ENCODE measurements at regions not wholly inside any gene's neighbourhood (a gene's known extent, or its start where the extent isn't known, plus 50 kb on each side); places are given as distances from the start of the nearest gene placed in this dataset.

DNA sequence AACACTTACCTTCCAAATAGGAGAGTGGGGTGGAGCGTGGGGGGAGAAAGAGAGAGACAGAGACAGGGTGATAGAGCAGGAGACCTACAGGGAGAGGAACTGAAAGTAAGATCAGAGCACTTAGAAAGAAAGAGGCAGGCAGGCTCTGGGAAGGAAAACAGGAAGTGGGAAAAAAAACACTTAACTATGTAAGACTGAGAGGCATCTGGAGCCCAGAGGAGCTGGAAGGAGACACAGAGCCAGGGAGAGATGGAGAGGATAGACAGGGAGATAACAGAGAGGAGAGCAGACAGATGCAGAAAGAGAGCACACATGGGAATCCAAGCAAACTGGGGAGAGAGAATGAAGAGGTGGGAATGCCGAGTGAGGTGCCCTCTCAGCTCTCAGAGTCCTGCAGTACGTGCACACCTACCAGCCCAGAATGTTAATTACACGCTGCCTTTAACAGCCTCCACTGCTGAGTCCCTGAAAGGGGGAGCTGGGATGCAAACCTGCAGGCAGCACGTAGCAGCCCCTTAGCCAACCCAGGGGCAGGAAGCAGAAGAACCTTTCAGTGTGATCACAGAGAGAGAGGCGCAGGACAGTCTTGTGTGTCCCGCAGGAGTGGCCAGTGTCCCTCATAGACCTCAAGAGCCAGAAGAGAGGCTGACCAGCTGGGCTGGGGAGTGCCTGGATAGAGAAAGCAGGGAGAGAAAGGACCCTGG, 132.7 kb upstream of the LRFN2 start:
- no peak for DNase-seq (ENCODE audit: low read depth)

DNA sequence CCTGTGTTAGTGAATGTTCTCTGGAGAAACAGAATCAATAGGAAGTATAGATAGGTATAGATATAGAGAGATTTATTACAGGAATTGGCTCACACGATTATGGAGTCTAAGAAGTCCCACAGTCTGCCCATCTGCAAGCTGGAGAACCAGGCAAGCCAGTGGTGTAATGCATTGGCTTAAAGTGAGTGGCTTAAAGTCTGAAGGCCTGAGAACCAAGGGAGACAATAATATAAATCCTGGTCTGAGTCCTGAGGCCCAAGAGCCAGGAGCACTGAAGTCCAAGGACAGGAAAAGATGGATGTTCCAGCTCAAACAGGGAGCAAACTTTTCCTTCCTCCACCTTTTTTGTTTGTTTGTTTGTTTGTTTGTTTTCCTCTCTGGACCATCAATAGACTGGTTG, 131.2 kb upstream of the LRFN2 start:
- DNase-seq (ENCODE audit: low read depth): no peak

DNA sequence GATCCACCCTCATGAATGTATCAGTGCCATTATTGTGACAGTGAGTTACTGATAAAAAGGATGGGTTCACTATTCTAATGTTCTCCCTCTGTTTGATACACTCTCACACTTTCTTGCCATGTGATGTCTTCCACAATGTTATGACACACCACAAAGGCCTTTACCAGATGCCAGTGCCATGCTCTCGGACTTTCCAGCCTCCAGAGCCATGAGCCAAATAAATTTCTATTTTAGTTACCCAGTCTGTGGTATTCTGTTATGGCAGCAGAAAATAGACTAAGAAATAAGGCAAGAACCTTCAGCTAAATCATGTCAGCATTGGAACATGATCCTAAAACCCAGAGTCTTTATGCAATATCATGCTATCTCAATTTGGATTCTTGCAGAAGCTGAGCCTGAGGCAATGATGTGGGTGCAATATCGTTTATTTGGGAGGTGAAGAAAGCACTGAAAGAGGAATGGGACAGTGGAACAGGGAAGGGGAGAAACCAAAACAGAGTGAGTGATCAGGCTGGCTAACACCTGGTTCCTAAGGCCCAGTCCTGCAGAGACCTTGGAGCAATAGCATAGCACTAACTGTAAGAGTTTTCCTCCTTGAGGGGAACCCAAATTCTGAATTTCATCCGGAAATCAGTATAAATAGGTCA, 130.4 kb upstream of the LRFN2 start:
- DNase-seq (ENCODE audit: low read depth): no peak

DNA sequence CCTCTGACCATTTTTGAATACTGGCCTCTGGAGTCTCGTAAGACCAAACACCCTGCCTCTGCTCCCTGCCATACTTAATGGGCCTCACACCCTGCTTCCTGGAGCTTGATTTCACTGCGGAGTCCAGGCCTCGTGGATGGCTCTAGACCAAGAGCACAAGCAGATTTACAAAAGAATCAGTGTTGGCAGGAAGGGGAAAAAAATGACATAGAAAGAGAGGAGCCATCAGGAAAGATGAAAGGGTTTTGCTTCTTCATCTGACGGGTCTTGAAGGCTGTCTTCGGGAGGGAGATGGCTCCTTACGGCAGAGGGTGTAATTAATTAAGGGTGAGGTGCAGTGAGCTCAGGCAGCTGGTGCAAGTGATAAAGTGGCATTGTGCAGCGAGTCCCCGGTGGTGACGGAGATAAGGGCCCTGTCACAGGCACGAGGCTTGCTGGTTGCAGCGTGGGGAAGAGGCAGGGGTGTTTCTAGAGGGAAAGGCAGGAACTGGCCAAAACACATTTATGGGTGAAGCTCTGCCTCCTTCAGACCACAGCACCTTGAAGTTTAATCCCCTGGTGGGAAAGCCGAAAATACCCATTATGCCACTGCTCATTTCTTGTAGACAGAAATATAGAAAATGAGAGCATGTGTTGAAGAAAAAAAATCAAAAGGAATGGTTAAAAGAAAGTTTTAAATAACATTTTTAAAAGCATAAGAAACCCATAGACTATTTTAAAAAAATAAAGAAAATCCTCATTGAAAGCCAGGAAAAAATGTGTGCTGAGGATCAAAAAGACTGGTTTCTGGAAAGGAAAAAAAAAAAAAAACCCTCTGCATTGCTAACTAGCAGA, 128.6 kb upstream of the LRFN2 start:
- no peak for DNase-seq (ENCODE audit: low read depth)

DNA sequence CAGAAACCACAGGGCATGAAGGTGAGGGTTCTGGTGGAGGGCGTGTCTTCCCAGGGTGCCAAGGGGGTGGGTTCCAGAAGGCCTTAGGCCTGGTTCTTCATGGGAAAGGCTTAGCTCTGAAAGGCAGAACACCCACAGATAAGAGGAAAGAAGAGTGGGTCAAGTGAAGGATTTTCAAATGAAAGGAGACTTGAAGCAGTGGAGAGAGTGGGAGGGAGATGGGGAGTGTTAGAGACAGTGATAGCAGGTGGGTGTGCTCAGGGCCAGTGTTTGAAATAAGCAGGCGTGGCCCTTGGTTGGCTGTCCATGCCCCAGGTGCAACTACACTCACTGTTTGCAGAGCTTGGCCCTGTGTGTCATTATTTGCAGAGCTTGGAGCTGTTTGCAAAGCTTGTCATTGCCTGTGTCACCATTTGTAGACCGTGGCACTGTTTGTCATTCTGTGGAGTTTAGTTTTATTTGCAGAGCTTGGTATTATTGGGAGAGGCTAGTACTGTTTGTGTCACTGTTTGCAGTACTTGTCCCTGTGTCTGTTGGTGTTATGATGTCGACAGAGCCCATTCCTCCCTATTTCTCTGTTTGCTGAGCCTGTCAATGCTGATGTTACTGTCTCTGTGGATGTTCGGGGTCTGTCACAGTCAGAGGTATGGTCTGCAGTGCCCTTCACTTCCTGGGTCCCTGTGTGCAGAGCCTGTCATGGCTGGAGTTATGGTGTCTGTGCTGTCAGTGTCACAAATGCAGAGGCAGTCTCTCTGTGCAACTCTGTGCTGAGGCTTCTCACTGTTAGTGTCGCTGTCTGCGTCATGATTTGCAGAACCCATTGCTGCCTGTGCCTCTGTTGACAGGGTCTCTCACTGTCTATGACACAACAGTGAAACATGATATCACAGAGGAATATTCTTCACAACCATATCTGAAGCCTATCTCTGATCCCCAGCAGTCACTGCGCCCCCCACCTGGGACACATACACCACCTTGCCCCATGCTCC, 127.7 kb upstream of the LRFN2 start:
- no peak for DNase-seq (ENCODE audit: low read depth)

DNA sequence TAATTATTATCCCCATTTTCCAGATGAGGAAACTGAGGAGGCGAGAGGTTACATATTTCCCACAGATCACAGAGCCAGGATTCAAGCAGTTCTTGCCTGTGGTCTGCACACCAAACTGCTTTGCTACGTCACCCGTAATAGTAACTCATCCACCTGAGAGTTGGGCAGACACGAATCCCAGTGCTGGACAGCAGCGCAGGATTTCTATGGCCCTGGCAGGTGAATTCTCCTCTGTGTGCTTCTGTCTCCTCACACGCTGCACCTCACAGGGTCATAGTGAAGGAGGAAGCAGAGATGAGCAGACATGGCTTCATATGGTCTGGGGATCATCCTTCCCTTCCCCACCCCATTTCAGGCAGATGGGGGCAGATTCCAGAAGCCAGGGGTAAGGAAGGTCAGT, 127.0 kb upstream of the LRFN2 start:
- DNase-seq (ENCODE audit: low read depth): no peak

DNA sequence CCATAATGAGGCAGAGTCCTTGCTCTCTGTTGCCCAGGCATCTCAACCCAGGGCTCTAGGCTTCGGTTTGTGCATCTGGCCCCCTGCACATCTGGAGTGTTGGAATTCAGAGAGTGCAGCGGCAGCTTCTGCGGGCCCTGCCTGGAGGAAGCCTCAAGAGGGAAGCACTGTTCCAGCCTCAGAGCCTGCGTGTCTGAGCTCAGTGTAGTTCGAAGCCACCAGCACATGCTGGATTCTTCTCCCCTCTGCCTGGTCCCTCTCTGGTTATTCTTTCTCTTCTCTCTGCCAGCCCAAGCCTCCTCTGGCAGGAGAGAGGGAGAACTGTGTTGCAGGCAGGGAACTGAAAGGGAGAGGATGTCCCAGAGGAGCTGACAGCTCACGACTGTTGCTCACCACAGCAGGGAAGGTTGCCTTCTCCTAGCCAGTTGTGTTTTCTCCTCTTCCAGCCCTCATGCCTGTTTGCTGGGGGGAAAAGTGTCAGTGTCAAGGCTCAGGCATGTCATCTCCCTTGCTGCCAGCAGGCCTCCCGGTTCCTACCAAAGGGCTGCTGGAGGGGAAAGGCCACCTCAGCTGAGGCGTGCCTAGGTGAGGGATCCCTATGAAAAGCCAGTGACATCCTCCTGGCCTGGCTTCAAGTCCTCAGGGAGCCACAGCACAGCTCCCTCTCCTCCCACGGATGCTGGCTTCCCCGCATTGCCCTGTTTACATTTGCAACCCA, 126.0 kb upstream of the LRFN2 start:
- DNase-seq (ENCODE audit: low read depth): no peak

DNA sequence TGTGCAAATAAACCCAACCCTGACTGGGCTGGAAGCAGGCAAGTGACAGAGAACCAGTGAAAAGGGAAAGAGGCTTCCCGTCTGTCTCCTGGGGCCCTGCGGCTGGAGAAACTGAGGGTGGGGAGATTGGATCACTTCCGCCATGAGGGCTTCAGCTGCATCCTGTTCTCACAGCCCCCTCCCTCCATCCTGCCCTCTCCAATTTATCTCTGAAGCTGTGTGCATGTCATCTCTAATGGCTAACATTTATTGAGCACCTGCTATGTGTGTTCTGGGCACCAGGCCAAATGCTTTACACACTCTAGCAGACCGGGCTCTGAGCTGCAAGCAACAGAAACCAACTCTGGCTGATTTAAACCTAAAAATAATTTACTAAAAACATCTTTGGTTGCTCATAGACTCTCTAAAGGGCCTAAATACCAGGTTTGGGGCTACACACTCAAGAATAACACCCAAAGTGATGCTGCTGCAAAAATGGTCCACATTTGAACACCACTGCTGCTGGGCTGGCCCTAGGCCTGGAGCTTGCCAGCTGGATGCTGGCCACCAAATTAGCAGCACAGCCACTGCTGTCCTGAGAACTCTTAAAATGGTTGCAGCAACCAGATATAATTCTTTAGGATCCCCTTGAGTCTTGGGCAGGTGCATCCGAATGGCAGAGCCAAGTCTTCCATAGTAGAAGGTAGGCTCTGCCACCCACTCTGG, 123.6 kb upstream of the LRFN2 start:
- no peak for DNase-seq (ENCODE audit: low read depth)

DNA sequence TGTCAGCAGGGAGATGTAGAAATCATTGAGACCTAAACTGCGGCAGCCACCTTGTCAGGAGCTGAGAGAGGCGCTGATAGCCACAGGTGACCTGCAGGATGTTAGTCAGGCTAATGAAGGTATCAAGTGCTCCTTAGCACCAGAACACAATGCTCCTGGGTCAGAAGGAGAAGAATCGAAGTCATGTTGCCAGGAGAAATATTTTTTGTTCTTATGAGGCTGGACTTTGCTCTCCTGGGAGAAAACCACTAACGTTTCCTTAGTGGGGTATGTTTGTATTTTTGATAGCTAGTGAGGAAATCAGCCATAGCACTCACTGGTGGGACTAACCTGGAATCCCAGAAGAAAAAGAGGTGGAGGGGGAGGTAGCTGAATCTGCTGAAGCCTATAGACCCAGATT, 120.9 kb upstream of the LRFN2 start:
- no peak for DNase-seq (ENCODE audit: low read depth)

DNA sequence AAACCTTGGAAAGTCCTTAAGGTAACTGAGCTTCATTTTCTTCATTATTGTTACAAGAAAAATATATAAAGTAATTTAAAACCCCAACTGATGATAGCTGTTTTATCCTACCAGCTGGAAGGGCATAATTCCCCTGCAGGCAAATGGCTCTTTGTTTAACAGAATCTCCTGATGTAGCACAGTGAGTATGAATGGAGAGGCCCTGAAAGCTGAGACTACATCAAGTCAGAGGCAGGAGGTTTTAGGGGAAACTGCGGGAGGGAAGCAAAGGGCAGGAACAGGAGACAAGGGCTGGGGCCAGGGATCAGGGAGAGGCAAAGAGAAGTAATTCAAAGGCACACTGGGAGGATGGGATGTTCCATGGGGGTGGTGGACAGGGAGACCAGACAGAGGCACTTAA, 119.0 kb upstream of the LRFN2 start:
- no peak for DNase-seq (ENCODE audit: low read depth)

DNA sequence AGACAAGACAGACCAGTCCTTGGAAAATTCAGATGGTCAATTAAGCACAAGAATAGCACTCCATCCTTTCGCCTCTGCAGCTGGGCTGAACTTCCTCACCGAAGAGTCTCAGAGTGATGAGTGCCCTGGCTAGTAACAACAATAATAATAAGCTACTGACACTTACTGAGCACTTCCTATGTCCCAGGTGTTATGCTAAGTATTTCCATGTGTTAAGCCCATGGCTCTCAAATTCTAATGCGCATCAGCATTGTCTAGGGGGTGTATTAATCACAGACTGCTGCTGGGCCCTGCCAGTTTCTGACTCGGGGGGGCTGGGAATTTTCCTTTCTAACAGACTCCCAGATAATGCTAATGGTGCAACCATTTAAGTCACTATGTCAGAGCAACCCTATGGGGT, 118.2 kb upstream of the LRFN2 start:
- no peak for DNase-seq (ENCODE audit: low read depth)

DNA sequence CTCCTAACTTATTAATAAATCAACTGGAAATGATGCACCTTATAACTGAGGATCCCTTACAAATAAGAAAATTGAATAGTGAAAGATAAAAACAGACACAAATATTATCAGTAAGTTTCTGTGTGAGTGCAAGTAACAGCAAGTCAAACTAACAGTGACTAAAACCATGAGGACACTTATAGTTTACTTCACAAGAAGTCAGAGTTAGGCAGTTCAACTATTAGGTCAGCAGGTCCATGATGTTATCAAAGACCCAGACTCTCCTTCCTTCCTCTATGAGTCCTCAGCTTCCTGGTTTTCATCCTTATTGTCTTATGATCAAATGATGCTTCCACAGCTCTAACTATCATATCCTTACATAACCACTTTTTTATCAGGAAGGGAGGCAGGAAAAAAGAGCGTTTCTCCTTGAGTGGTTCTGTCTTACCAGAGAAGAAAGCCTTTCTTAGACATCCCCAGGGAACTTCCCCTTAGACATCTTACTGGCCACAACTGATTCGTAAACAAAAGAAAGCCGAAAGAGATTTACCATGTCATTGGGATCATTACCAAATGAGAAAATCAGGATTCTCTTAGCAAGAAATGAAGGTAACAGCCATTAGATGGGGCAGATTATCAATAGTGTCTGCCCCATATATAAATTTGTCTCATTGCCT, 114.3 kb upstream of the LRFN2 start:
- no peak for DNase-seq (ENCODE audit: low read depth)

DNA sequence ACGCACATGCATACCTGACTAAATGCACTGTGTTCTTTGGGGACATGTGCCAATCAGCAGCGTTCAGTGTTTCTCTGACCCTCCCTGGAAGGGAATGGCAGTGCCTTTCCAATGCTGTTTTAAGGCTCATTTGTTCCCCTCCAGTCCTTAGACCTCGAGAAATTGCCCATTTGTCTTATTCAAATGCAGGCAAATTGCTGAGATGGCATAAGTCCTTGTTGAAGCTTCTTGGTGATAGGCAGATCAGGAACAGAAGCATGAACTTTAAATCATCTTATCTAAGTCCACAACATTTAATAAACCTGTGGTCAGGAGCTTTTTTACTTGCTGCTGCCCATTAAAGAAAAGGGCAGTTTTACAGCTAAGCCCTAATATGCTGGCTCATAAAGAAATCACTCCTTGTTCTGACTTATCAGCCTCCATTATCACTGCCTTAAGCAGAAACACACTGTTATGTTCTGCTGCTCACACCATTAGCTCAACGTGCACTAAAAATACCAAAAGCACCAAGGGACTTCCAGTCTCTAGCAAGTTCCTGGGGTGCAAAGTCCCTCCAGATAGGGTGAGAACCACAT, 112.9 kb upstream of the LRFN2 start:
- no peak for DNase-seq (ENCODE audit: low read depth)

DNA sequence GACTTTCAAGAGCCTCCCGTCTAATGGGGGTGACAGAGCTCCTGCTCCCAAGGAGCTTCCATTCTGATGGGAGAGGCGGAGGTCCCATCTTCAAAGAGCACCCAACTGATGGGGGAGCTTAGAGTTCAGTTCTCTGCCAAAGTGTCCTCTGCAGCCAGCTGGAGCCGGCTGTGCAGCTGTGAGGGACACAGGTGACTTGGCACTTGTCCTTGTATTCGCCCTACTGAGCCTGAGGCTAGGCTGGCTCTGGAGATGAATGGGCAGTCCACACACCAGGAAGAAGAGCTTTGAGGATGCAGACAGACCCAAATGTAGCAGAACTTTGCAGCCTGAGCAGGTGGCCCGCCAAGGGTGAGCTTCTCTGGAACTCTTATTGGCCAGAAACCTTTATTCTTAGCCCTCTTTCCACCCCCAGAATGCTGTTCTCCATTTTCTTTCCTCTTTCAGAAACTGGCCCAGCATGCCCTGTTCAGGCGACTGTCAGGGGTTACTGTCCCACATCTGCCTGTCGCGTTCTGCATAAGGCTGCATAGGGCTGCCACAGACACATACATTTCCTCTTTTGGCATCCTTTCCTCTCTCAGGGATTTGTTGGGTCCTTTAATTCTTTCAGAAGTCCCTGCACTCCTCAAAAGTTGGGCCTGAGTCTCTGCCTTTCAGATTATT, 108.7 kb upstream of the LRFN2 start:
- no peak for DNase-seq (ENCODE audit: low read depth)

DNA sequence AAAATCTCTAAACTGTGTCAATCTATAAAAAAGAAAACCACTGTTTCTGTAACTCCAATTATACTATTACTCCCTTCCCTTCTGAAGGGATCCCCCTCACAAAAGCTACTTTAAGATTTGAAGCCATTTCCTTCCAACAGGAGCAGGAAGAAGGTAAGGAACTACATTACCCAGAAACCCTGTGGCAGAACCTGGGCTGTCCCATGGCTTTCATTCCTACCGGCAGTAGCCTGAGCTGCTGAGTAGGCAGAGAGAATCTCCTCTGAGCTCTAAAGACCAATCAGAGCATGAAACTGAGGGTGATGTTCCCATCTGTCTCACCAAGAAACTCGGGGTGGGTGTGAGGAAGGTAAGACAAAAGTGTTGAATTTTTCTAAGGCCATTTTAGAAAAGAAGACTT, 108.0 kb upstream of the LRFN2 start:
- no peak for DNase-seq (ENCODE audit: low read depth)

DNA sequence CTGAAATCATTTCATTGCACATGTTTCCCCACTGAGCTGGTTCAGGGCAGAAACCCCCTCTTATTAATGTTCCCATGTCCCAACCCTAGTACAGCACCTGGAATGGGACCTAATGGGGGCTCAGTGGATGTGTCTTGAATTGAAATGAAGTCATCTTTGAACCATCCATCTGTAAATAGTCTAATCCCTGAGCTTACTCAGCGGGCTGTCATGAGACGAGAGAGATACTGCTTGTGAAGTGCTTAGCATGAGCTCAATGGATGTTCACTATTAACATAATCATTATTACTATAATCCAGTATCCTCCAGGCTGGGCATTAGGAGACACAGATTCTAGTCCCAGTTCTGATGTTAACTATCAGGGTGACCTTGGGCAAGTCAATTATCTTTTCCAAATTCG, 106.6 kb upstream of the LRFN2 start:
- DNase-seq (ENCODE audit: low read depth): no peak

DNA sequence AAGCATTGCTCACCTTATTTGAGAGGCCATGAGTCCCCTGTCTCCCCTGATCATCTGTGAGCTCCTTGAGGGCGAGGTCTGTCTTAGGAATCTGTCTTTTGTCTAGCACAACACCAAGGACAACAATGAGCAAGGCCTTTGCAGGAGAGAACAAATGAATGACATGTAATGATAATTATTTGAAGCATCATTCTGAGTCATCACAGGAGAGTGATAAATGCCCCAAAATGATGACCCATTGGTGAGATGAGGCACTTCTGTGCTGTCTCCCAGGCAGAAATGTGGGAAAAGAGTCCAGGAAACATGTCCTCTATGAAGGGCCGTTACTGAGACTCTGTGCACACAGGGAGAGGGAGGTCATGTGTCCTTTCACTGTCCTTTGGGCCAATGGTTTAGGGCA, 105.2 kb upstream of the LRFN2 start:
- DNase-seq (ENCODE audit: low read depth): peak; percentile 11

DNA sequence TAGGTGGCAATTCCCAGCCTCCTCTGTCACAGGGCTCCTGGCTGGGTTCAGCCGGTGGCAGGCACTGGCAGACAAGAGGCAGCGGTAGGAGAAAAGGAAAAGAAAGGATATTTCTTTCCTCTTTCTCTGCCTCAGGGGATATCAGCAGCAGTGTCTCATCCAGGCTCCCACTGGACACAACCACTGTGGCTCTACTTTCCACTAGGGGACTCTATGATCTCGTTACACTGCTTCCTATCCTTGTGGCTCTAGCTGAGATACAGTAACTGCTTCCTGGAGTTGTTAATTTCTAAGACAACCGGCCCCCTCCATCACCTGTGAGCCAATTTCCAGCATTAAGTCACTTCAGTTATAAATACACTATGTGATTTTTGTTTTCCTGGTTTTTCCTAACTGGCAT, 102.0 kb upstream of the LRFN2 start:
- no peak for DNase-seq (ENCODE audit: low read depth)

DNA sequence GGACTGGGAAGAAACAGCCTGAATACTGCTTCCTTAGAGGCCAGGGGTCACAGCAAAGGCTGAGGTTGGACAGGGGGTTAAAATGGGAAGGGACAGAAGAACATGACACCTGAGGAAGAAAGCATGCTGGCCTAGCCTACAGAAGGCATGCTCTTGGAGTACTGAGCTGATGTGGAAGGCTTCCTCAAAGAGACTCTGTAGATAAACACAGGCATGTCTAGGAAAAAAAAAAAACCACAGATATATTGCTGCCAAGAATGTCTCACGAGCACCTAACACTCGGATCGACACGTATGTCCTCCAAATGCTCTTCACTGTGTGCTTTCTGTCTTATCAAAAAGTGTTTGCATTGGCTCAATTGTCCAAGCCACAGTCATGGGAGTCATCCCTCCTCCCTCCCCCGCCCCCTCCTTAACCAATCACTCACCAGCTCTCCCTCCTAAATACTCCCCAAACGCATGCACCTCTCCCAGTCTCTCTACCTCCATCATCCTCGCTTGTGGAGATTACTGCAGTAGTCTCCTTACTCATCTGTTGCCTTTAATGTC, 101.1 kb upstream of the LRFN2 start:
- no peak for DNase-seq (ENCODE audit: low read depth)
